PC-3 (cell line): ENCODE measurements at regions not wholly inside any gene's neighbourhood (a gene's known extent, or its start where the extent isn't known, plus 50 kb on each side); places are given as distances from the start of the nearest gene placed in this dataset.

Experiments
- EZH2 ChIP-seq: fragments of 300-600 bp; sonication (generic); IDR thresholded peaks from one replicate; pipeline ENCODE4 v1.6.1; 2017; ENCODE audit warnings: antibody characterized with exemption, mild to moderate bottlenecking, low read length; ENCODE audit not compliant: unreplicated experiment
- TF ChIP-seq, protein P1 (sequence below): fragments of 300-600 bp; sonication (generic); conservative IDR thresholded peaks from 2 replicates; pipeline ENCODE4 v1.5.1; 2017; ENCODE audit warnings: antibody characterized with exemption, low read depth, mild to moderate bottlenecking, low read length

DNA sequence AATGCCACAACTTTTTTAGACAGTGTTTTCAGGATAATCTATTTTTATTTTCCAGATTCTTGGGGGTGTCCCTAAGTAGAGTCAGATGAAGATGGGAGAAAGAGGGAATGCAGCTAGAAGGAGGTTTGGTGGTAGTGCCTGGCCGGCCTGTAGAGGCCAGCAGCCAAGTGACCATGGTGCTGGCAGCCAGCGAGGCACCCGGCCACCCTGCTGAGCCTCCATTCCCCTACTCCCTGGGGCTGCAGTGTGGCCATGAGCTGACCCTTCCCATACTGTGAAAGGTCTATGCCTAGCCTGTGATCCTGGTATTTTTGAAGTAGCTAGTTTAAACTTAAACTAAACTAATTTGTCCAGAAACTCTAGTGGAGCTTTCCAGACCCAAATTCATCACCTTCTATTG is 268.6 kb downstream of the CYRIA start:
- no peak for TF ChIP-seq EZH2
- TF ChIP-seq, protein P1, sequence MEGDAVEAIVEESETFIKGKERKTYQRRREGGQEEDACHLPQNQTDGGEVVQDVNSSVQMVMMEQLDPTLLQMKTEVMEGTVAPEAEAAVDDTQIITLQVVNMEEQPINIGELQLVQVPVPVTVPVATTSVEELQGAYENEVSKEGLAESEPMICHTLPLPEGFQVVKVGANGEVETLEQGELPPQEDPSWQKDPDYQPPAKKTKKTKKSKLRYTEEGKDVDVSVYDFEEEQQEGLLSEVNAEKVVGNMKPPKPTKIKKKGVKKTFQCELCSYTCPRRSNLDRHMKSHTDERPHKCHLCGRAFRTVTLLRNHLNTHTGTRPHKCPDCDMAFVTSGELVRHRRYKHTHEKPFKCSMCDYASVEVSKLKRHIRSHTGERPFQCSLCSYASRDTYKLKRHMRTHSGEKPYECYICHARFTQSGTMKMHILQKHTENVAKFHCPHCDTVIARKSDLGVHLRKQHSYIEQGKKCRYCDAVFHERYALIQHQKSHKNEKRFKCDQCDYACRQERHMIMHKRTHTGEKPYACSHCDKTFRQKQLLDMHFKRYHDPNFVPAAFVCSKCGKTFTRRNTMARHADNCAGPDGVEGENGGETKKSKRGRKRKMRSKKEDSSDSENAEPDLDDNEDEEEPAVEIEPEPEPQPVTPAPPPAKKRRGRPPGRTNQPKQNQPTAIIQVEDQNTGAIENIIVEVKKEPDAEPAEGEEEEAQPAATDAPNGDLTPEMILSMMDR, result no peak
